HepG2 (cell line): ENCODE measurements at regions not wholly inside any gene's neighbourhood (a gene's known extent, or its start where the extent isn't known, plus 50 kb on each side); places are given as distances from the start of the nearest gene placed in this dataset.

ENCODE experiments used
- CEBPG ChIP-seq: IDR thresholded peaks from 2 replicates; pipeline ENCODE4 v1.6.1; 2016
- DMAP1 ChIP-seq: IDR thresholded peaks from 2 replicates; pipeline ENCODE4 v1.6.1; 2016
- EP300 ChIP-seq, 3 experiments: sonication (generic) in 1 of 3; formaldehyde crosslinking in 1 of 3; IDR thresholded peaks; 2 replicates each; pipeline versions ENCODE4 v1.5.1 to v1.6.1; 2011 to 2020; ENCODE audit warnings: low read depth in 2 of 3, low read length in 2 of 3, borderline replicate concordance in 1 of 3, improper control_type of control experiment in 1 of 3, mild to moderate bottlenecking in 1 of 3, missing genetic modification reagents in 1 of 3, moderate library complexity in 1 of 3
- FOXP1 ChIP-seq, 2 experiments: fragments of 450-650 bp in 1 of 2; IDR thresholded peaks; 2 replicates each; pipeline ENCODE4 v1.6.1; 2017 to 2018; ENCODE audit warnings: antibody characterized with exemption in 1 of 2
- HNF4G ChIP-seq, 2 experiments: sonication (generic) in 1 of 2; formaldehyde crosslinking in 1 of 2; IDR thresholded peaks; 2 replicates each; pipeline versions ENCODE4 v1.4.0 to v1.6.1; 2011 to 2020; ENCODE audit warnings: borderline replicate concordance in 2 of 2, low read depth in 2 of 2, mild to moderate bottlenecking in 2 of 2, low read length in 1 of 2, missing genetic modification reagents in 1 of 2, moderate library complexity in 1 of 2
- KLF13 ChIP-seq: sonication (generic); formaldehyde crosslinking; IDR thresholded peaks from 2 replicates; pipeline ENCODE4 v1.4.0; 2020; ENCODE audit warnings: mild to moderate bottlenecking, missing genetic modification reagents
- MXI1 ChIP-seq: IDR thresholded peaks from 3 replicates; pipeline ENCODE4 v1.6.1; 2012; ENCODE audit warnings: low read depth, low read length, inconsistent platforms, borderline replicate concordance
- PRMT3 ChIP-seq: sonication (generic); formaldehyde crosslinking; IDR thresholded peaks from 2 replicates; pipeline ENCODE4 v1.8.1; 2022; ENCODE audit warnings: low read depth, mild to moderate bottlenecking, moderate library complexity, missing genetic modification reagents, borderline replicate concordance
- TGIF2 ChIP-seq: IDR thresholded peaks from 2 replicates; pipeline ENCODE4 v1.6.1; 2016; ENCODE audit warnings: control low read depth, missing compliant biosample characterization
- TMF1 ChIP-seq: sonication (generic); formaldehyde crosslinking; IDR thresholded peaks from 2 replicates; pipeline ENCODE4 v1.8.1; 2022; ENCODE audit warnings: low read depth, missing genetic modification reagents
- ZNF235 ChIP-seq: sonication (generic); formaldehyde crosslinking; IDR thresholded peaks from 2 replicates; pipeline ENCODE4 v1.8.1; 2023; ENCODE audit warnings: mild to moderate bottlenecking, missing genetic modification reagents, borderline replicate concordance
- ZNF282 ChIP-seq: fragments of 450-650 bp; IDR thresholded peaks from 2 replicates; pipeline ENCODE4 v1.6.1; 2018; ENCODE audit not compliant: partially characterized antibody
- ZNF317 ChIP-seq: sonication (generic); formaldehyde crosslinking; IDR thresholded peaks from 2 replicates; pipeline ENCODE4 v1.5.0; 2020; ENCODE audit warnings: mild to moderate bottlenecking, missing genetic modification reagents
- TF ChIP-seq, protein P1 (sequence below): IDR thresholded peaks from 2 replicates; pipeline ENCODE4 v1.6.1; 2012; ENCODE audit warnings: inconsistent platforms
- TF ChIP-seq, protein P2 (sequence below): sonication (generic); formaldehyde crosslinking; conservative IDR thresholded peaks from 2 replicates; pipeline ENCODE4 v1.4.0; 2020; ENCODE audit warnings: missing genetic modification reagents
- TF ChIP-seq, protein P3 (sequence below): sonication (generic); formaldehyde crosslinking; IDR thresholded peaks from 2 replicates; pipeline ENCODE4 v1.5.1; 2020; ENCODE audit warnings: mild to moderate bottlenecking, missing genetic modification reagents, moderate library complexity
- TF ChIP-seq, protein P4 (sequence below): sonication (generic); formaldehyde crosslinking; IDR thresholded peaks from 2 replicates; pipeline ENCODE4 v1.4.0; 2020; ENCODE audit warnings: mild to moderate bottlenecking, missing genetic modification reagents
- TF ChIP-seq, protein P5 (sequence below): IDR thresholded peaks from 2 replicates; pipeline ENCODE4 v1.6.1; 2016
- TF ChIP-seq, protein P6 (sequence below): sonication (generic); formaldehyde crosslinking; IDR thresholded peaks from 2 replicates; pipeline ENCODE4 v1.4.0; 2020; ENCODE audit warnings: missing genetic modification reagents

DNA sequence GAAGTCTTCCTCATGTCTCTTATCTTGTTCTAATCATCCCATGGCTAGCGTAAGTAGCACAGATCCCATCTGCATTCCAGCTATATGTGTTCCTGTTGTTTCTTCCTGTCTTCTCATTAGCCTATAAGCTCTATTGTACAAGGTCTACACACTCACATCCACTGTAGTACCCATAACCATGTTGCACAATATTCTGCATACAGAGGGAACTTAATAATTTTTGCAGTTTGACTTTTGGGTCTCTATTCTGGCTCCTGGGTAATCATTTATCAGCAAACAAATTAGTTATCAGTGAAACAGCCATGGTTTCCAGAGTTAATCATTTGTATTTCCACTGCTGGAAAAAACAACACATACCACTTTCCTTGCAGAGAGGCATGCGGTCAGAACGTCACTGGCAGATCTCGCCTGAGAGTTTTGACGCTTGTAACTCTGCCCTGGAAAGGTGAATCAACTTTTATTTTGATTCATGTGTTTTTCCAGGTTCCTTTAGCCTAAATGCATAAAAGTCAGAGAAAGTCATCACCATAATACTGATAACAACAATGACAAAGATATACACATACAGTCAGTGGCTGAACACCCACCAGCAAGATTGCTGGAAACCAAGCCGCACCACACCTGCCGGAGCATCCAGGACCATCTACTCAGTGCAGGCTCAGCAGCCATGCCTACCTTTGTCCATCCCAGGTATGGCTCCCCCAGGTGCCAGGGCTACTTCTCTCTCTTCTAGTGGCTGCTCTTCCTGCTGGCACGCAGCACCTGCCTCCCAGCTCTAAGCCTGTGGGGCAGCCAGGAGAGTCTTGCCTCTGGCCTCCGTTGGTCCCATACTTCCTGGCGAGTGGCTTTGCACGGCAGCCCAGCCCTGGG, 158.2 kb downstream of the QRSL1 start (continued):
- TF ChIP-seq, protein P1, sequence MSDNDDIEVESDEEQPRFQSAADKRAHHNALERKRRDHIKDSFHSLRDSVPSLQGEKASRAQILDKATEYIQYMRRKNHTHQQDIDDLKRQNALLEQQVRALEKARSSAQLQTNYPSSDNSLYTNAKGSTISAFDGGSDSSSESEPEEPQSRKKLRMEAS: peak; percentile 95
- peak; percentile 97 for TF ChIP-seq CEBPG (CRISPR knock-in tag)
- TF ChIP-seq TMF1 (CRISPR knock-in tag): no peak
- peak; percentile 78; the same call in 1 of the 2 replicates for TF ChIP-seq TGIF2 (CRISPR knock-in tag)
- no peak for TF ChIP-seq FOXP1 (IDR thresholded peaks at IDR 0.05)
- TF ChIP-seq FOXP1 (CRISPR knock-in tag; IDR thresholded peaks at IDR 0.05): peak; percentile 60; the same call in 1 of the 2 replicates
- TF ChIP-seq PRMT3 (CRISPR knock-in tag): no peak
- no peak for TF ChIP-seq HNF4G (IDR thresholded peaks at IDR 0.05; ENCODE audit: borderline replicate concordance, low read depth, low read length)
- TF ChIP-seq HNF4G (CRISPR knock-in tag; IDR thresholded peaks at IDR 0.05; ENCODE audit: borderline replicate concordance, low read depth): 0 out of 2 replicates have a peak, but pooled peaks have one; percentile 24
- TF ChIP-seq, protein P2, sequence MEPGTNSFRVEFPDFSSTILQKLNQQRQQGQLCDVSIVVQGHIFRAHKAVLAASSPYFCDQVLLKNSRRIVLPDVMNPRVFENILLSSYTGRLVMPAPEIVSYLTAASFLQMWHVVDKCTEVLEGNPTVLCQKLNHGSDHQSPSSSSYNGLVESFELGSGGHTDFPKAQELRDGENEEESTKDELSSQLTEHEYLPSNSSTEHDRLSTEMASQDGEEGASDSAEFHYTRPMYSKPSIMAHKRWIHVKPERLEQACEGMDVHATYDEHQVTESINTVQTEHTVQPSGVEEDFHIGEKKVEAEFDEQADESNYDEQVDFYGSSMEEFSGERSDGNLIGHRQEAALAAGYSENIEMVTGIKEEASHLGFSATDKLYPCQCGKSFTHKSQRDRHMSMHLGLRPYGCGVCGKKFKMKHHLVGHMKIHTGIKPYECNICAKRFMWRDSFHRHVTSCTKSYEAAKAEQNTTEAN: 0 out of 2 replicates have a peak, but pooled peaks have one; percentile 51
- 0 out of 2 replicates have a peak, but pooled peaks have one; percentile 11 for TF ChIP-seq ZNF317 (CRISPR knock-in tag)
- 0 out of 2 replicates have a peak, but pooled peaks have one; percentile 36 for TF ChIP-seq DMAP1 (CRISPR knock-in tag)
- TF ChIP-seq, protein P3, sequence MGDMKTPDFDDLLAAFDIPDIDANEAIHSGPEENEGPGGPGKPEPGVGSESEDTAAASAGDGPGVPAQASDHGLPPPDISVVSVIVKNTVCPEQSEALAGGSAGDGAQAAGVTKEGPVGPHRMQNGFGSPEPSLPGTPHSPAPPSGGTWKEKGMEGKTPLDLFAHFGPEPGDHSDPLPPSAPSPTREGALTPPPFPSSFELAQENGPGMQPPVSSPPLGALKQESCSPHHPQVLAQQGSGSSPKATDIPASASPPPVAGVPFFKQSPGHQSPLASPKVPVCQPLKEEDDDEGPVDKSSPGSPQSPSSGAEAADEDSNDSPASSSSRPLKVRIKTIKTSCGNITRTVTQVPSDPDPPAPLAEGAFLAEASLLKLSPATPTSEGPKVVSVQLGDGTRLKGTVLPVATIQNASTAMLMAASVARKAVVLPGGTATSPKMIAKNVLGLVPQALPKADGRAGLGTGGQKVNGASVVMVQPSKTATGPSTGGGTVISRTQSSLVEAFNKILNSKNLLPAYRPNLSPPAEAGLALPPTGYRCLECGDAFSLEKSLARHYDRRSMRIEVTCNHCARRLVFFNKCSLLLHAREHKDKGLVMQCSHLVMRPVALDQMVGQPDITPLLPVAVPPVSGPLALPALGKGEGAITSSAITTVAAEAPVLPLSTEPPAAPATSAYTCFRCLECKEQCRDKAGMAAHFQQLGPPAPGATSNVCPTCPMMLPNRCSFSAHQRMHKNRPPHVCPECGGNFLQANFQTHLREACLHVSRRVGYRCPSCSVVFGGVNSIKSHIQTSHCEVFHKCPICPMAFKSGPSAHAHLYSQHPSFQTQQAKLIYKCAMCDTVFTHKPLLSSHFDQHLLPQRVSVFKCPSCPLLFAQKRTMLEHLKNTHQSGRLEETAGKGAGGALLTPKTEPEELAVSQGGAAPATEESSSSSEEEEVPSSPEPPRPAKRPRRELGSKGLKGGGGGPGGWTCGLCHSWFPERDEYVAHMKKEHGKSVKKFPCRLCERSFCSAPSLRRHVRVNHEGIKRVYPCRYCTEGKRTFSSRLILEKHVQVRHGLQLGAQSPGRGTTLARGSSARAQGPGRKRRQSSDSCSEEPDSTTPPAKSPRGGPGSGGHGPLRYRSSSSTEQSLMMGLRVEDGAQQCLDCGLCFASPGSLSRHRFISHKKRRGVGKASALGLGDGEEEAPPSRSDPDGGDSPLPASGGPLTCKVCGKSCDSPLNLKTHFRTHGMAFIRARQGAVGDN (CRISPR knock-in tag): peak; percentile 70
- TF ChIP-seq, protein P4, sequence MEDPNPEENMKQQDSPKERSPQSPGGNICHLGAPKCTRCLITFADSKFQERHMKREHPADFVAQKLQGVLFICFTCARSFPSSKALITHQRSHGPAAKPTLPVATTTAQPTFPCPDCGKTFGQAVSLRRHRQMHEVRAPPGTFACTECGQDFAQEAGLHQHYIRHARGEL (CRISPR knock-in tag): no peak
- TF ChIP-seq, protein P5, sequence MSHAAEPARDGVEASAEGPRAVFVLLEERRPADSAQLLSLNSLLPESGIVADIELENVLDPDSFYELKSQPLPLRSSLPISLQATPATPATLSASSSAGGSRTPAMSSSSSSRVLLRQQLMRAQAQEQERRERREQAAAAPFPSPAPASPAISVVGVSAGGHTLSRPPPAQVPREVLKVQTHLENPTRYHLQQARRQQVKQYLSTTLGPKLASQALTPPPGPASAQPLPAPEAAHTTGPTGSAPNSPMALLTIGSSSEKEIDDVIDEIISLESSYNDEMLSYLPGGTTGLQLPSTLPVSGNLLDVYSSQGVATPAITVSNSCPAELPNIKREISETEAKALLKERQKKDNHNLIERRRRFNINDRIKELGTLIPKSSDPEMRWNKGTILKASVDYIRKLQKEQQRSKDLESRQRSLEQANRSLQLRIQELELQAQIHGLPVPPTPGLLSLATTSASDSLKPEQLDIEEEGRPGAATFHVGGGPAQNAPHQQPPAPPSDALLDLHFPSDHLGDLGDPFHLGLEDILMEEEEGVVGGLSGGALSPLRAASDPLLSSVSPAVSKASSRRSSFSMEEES (CRISPR knock-in tag): peak; percentile 28; the same call in 1 of the 2 replicates
- TF ChIP-seq ZNF282: no peak
- TF ChIP-seq, protein P6, sequence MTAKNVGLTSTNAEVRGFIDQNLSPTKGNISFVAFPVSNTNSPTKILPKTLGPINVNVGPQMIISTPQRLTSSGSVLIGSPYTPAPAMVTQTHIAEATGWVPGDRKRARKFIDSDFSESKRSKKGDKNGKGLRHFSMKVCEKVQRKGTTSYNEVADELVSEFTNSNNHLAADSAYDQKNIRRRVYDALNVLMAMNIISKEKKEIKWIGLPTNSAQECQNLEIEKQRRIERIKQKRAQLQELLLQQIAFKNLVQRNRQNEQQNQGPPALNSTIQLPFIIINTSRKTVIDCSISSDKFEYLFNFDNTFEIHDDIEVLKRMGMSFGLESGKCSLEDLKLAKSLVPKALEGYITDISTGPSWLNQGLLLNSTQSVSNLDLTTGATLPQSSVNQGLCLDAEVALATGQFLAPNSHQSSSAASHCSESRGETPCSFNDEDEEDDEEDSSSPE (CRISPR knock-in tag): 0 out of 2 replicates have a peak, but pooled peaks have one; percentile 46
- no peak for TF ChIP-seq ZNF235 (CRISPR knock-in tag)
- TF ChIP-seq KLF13 (CRISPR knock-in tag): no peak
- TF ChIP-seq MXI1: no peak
- TF ChIP-seq EP300 (IDR thresholded peaks at IDR 0.05; ENCODE audit: low read depth in 2 of 2, low read length in 2 of 2): peak in 1 of 2 experiments; percentile 47; a peak in 1 of 4 replicates
- TF ChIP-seq EP300 (CRISPR knock-in tag; IDR thresholded peaks at IDR 0.05; ENCODE audit: borderline replicate concordance): no peak
